WTC11 (cell line): ENCODE measurements at regions not wholly inside any gene's neighbourhood (a gene's known extent, or its start where the extent isn't known, plus 50 kb on each side); places are given as distances from the start of the nearest gene placed in this dataset.

Experiments
- ATAC-seq: fragments of 200-7000 bp; cut with Tn5 transposase; 2 replicates; pipeline ENCODE4 v1.10.0; 2021; ENCODE audit warnings: mild to moderate bottlenecking, moderate library complexity
- CTCF ChIA-PET: fragments of 300-600 bp; sonication (Branson Sonifier 250); formaldehyde crosslinking; loops from one replicate; lab custom pipeline; 2021; ENCODE audit warnings: antibody characterized with exemption; lab: Charles Lee
- POLR2A ChIA-PET: fragments of 350-600 bp; sonication (Branson Sonifier 250); formaldehyde crosslinking; loops from one replicate; lab custom pipeline; 2021; ENCODE audit warnings: antibody characterized with exemption; lab: Charles Lee
- DNase-seq: peaks from one replicate; pipeline ENCODE4 v3.0.0; 2021; ENCODE audit warnings: low spot score
- H3K27ac Mint-ChIP-seq: 2 replicates; pipeline ENCODE4 v1.8.0; 2021; ENCODE audit warnings: mixed read lengths
- H3K27me3 Mint-ChIP-seq: 2 replicates; pipeline ENCODE4 v1.8.0; 2021; ENCODE audit warnings: low read depth, mild to moderate bottlenecking, moderate library complexity, mixed read lengths
- H3K36me3 Mint-ChIP-seq: 2 replicates; pipeline ENCODE4 v1.8.0; 2021; ENCODE audit warnings: mixed read lengths
- H3K4me1 Mint-ChIP-seq: 2 replicates; pipeline ENCODE4 v1.8.0; 2022; ENCODE audit warnings: mixed read lengths
- H3K4me3 Mint-ChIP-seq: 2 replicates; pipeline ENCODE4 v1.8.0; 2021; ENCODE audit warnings: mild to moderate bottlenecking, moderate library complexity, mixed read lengths
- H3K9me3 Mint-ChIP-seq: 2 replicates; pipeline ENCODE4 v1.8.0; 2021; ENCODE audit warnings: mixed read lengths
- EMX1 ChIP-seq: fragments of 250-450 bp; sonication (Bioruptor Pico); IDR thresholded peaks from 2 replicates; pipeline ENCODE4 v1.8.0; 2021; ENCODE audit warnings: mild to moderate bottlenecking
- GRHL2 ChIP-seq: fragments of 250-450 bp; sonication (Bioruptor Pico); IDR thresholded peaks from 2 replicates; pipeline ENCODE4 v1.8.0; 2022; ENCODE audit warnings: mild to moderate bottlenecking, moderate library complexity; ENCODE audit not compliant: insufficient replicate concordance, severe bottlenecking
- GTF2I ChIP-seq: fragments of 250-450 bp; sonication (Bioruptor Pico); conservative IDR thresholded peaks from 2 replicates; pipeline ENCODE4 v1.4.0; 2021; ENCODE audit warnings: mild to moderate bottlenecking
- HMGA2 ChIP-seq: fragments of 250-450 bp; sonication (Bioruptor Pico); IDR thresholded peaks from 2 replicates; pipeline ENCODE4 v1.4.0; 2021; ENCODE audit warnings: mild to moderate bottlenecking, moderate library complexity
- NR3C1 ChIP-seq: sonication (generic); formaldehyde crosslinking; conservative IDR thresholded peaks from 2 replicates; pipeline ENCODE4 v1.8.1; 2023; ENCODE audit warnings: low read depth, mild to moderate bottlenecking, missing genetic modification reagents
- PRRX2 ChIP-seq: fragments of 250-450 bp; sonication (Bioruptor Pico); IDR thresholded peaks from 2 replicates; pipeline ENCODE4 v1.8.0; 2021; ENCODE audit warnings: mild to moderate bottlenecking
- SMAD3 ChIP-seq: sonication (generic); formaldehyde crosslinking; IDR thresholded peaks from 2 replicates; pipeline ENCODE4 v1.8.0; 2022; ENCODE audit warnings: missing genetic modification reagents, mild to moderate bottlenecking, borderline replicate concordance
- TEAD1 ChIP-seq: sonication (generic); formaldehyde crosslinking; IDR thresholded peaks from 2 replicates; pipeline ENCODE4 v1.8.0; 2022; ENCODE audit warnings: mild to moderate bottlenecking, missing genetic modification reagents
- TEAD4 ChIP-seq: sonication (generic); formaldehyde crosslinking; IDR thresholded peaks from 2 replicates; pipeline ENCODE4 v1.8.0; 2022; ENCODE audit warnings: mild to moderate bottlenecking, missing genetic modification reagents
- ZNF232 ChIP-seq: sonication (generic); formaldehyde crosslinking; IDR thresholded peaks from 2 replicates; pipeline ENCODE4 v1.8.0; 2022; ENCODE audit warnings: mild to moderate bottlenecking, missing genetic modification reagents
- ZNF532 ChIP-seq: fragments of 250-450 bp; sonication (Bioruptor Pico); IDR thresholded peaks from 2 replicates; pipeline ENCODE4 v1.9.0; 2021; ENCODE audit warnings: mild to moderate bottlenecking, borderline replicate concordance
- TF ChIP-seq, protein P1 (sequence below): sonication (generic); formaldehyde crosslinking; IDR thresholded peaks from 2 replicates; pipeline ENCODE4 v1.8.1; 2022; ENCODE audit warnings: mild to moderate bottlenecking, moderate library complexity, missing genetic modification reagents
- TF ChIP-seq, protein P2 (sequence below): sonication (generic); formaldehyde crosslinking; IDR thresholded peaks from 2 replicates; pipeline ENCODE4 v1.8.1; 2022; ENCODE audit warnings: low read depth, missing genetic modification reagents, borderline replicate concordance
- TF ChIP-seq, protein P3 (sequence below): sonication (generic); formaldehyde crosslinking; IDR thresholded peaks from 2 replicates; pipeline ENCODE4 v1.8.0; 2023; ENCODE audit warnings: mild to moderate bottlenecking, missing genetic modification reagents
- TF ChIP-seq, protein P4 (sequence below): fragments of 250-450 bp; sonication (Bioruptor Pico); IDR thresholded peaks from 2 replicates; pipeline ENCODE4 v1.8.0; 2021; ENCODE audit warnings: mild to moderate bottlenecking
- TF ChIP-seq, protein P5 (sequence below): fragments of 250-450 bp; sonication (Bioruptor Pico); IDR thresholded peaks from 2 replicates; pipeline ENCODE4 v1.9.0; 2021; ENCODE audit warnings: moderate library complexity, mild to moderate bottlenecking, inconsistent platforms, borderline replicate concordance

- TF ChIP-seq GTF2I (CRISPR knock-in tag) (no peak), HMGA2 (CRISPR knock-in tag) (no peak), PRRX2 (CRISPR knock-in tag) (no peak), NR3C1 (CRISPR knock-in tag) (no peak), ZNF232 (CRISPR knock-in tag) (no peak), TEAD4 (no peak)
- TF ChIP-seq, protein P1, sequence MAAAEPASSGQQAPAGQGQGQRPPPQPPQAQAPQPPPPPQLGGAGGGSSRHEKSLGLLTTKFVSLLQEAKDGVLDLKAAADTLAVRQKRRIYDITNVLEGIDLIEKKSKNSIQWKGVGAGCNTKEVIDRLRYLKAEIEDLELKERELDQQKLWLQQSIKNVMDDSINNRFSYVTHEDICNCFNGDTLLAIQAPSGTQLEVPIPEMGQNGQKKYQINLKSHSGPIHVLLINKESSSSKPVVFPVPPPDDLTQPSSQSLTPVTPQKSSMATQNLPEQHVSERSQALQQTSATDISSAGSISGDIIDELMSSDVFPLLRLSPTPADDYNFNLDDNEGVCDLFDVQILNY (CRISPR knock-in tag) = no peak
Measured at GRCh38 chr4:43987331-43987944, 461.2 kb downstream of the KCTD8 start (continued).

GRCh38 chr4:43990551-43990950, 458.1 kb downstream of the KCTD8 start:
- no peak for TF ChIP-seq EMX1 (CRISPR knock-in tag)
- TF ChIP-seq, protein P2, sequence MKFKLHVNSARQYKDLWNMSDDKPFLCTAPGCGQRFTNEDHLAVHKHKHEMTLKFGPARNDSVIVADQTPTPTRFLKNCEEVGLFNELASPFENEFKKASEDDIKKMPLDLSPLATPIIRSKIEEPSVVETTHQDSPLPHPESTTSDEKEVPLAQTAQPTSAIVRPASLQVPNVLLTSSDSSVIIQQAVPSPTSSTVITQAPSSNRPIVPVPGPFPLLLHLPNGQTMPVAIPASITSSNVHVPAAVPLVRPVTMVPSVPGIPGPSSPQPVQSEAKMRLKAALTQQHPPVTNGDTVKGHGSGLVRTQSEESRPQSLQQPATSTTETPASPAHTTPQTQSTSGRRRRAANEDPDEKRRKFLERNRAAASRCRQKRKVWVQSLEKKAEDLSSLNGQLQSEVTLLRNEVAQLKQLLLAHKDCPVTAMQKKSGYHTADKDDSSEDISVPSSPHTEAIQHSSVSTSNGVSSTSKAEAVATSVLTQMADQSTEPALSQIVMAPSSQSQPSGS (CRISPR knock-in tag) = no peak
- TF ChIP-seq, protein P3, sequence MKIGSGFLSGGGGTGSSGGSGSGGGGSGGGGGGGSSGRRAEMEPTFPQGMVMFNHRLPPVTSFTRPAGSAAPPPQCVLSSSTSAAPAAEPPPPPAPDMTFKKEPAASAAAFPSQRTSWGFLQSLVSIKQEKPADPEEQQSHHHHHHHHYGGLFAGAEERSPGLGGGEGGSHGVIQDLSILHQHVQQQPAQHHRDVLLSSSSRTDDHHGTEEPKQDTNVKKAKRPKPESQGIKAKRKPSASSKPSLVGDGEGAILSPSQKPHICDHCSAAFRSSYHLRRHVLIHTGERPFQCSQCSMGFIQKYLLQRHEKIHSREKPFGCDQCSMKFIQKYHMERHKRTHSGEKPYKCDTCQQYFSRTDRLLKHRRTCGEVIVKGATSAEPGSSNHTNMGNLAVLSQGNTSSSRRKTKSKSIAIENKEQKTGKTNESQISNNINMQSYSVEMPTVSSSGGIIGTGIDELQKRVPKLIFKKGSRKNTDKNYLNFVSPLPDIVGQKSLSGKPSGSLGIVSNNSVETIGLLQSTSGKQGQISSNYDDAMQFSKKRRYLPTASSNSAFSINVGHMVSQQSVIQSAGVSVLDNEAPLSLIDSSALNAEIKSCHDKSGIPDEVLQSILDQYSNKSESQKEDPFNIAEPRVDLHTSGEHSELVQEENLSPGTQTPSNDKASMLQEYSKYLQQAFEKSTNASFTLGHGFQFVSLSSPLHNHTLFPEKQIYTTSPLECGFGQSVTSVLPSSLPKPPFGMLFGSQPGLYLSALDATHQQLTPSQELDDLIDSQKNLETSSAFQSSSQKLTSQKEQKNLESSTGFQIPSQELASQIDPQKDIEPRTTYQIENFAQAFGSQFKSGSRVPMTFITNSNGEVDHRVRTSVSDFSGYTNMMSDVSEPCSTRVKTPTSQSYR = no peak
- TF ChIP-seq, protein P4, sequence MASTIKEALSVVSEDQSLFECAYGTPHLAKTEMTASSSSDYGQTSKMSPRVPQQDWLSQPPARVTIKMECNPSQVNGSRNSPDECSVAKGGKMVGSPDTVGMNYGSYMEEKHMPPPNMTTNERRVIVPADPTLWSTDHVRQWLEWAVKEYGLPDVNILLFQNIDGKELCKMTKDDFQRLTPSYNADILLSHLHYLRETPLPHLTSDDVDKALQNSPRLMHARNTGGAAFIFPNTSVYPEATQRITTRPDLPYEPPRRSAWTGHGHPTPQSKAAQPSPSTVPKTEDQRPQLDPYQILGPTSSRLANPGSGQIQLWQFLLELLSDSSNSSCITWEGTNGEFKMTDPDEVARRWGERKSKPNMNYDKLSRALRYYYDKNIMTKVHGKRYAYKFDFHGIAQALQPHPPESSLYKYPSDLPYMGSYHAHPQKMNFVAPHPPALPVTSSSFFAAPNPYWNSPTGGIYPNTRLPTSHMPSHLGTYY = no peak
- TF ChIP-seq ZNF532 (CRISPR knock-in tag) = no peak
- no peak for TF ChIP-seq GRHL2 (CRISPR knock-in tag)
- TF ChIP-seq SMAD3 = no peak
- TF ChIP-seq, protein P5, sequence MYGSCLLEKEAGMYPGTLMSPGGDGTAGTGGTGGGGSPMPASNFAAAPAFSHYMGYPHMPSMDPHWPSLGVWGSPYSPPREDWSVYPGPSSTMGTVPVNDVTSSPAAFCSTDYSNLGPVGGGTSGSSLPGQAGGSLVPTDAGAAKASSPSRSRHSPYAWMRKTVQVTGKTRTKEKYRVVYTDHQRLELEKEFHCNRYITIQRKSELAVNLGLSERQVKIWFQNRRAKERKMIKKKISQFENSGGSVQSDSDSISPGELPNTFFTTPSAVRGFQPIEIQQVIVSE (CRISPR knock-in tag) = no peak
- no peak for TF ChIP-seq TEAD1 (CRISPR knock-in tag)
- ChIA-PET POLR2A (no interaction called here), CTCF (no interaction called here)
- Mint-ChIP-seq H3K4me1 (peaks cover 37% of the 10 kb centered on the region), H3K27ac (no peak overlapping the region), H3K9me3 (0 out of 2 replicates have a peak, but pooled peaks cover 8% of the 10 kb centered on the region), H3K27me3 (no peaks in the 10 kb centered on the region), H3K4me3 (no peak overlapping the region), H3K36me3 (no peaks in the 10 kb centered on the region)
- DNase-seq = no peak
- ATAC-seq = no peak
